ENCODE measurements at regions not wholly inside any gene's neighbourhood (a gene's known extent, or its start where the extent isn't known, plus 50 kb on each side); places are given as distances from the start of the nearest gene placed in this dataset.

- no peak for TF ChIP-seq CTCF (IDR thresholded peaks at IDR 0.05)
- no peak for TF ChIP-seq POLR2A (IDR thresholded peaks at IDR 0.05)
- TF ChIP-seq POLR2AphosphoS5 (IDR thresholded peaks at IDR 0.05): no peak
Observed at GRCh38 chr2:129912066-129912820, 67.2 kb upstream of the RAB6C start.

All from prostate gland (tissue), 2 donors.